ENCODE measurements at regions not wholly inside any gene's neighbourhood (a gene's known extent, or its start where the extent isn't known, plus 50 kb on each side); places are given as distances from the start of the nearest gene placed in this dataset.

GRCh38 chr22:34971456-34971855, 94.5 kb upstream of the ISX start:
- no peak for TF ChIP-seq CTCF (IDR thresholded peaks at IDR 0.05; ENCODE audit: low read depth, low read length)
- H3K4me3 ChIP-seq (ENCODE audit: low read depth, low read length), result no peak overlapping the region

GRCh38 chr22:34972191-34972897, 93.6 kb upstream of the ISX start:
- no peak for TF ChIP-seq CTCF (IDR thresholded peaks at IDR 0.05; ENCODE audit: low read depth, low read length)
- no peak overlapping the region for H3K4me3 ChIP-seq (ENCODE audit: low read depth, low read length)

- no peak for TF ChIP-seq CTCF (IDR thresholded peaks at IDR 0.05; ENCODE audit: low read depth, low read length)
- no peak overlapping the region for H3K4me3 ChIP-seq (ENCODE audit: low read depth, low read length)
Measured at GRCh38 chr22:34973016-34973415, 92.9 kb upstream of the ISX start.

- TF ChIP-seq CTCF (IDR thresholded peaks at IDR 0.05; ENCODE audit: low read depth, low read length), result no peak
Measured at GRCh38 chr22:34973926-34974325, 92.0 kb upstream of the ISX start.

GRCh38 chr22:34975721-34976120, 90.2 kb upstream of the ISX start:
- no peak for TF ChIP-seq CTCF (IDR thresholded peaks at IDR 0.05; ENCODE audit: low read depth, low read length)
- no peak overlapping the region for H3K4me3 ChIP-seq (ENCODE audit: low read depth, low read length)

More at GRCh38 chr22:34973926-34974325, 92.0 kb upstream of the ISX start:
- no peak overlapping the region for H3K4me3 ChIP-seq (ENCODE audit: low read depth, low read length)

- no peak for TF ChIP-seq CTCF (IDR thresholded peaks at IDR 0.05; ENCODE audit: low read depth, low read length)
- H3K4me3 ChIP-seq (ENCODE audit: low read depth, low read length), result no peak overlapping the region
Measured at GRCh38 chr22:34976474-34976873, 89.5 kb upstream of the ISX start.

- TF ChIP-seq CTCF (IDR thresholded peaks at IDR 0.05; ENCODE audit: low read depth, low read length), result no peak
- no peak overlapping the region for H3K4me3 ChIP-seq (ENCODE audit: low read depth, low read length)
Measured at GRCh38 chr22:34976886-34977285, 89.1 kb upstream of the ISX start.
